H1 (cell line): ENCODE measurements at regions not wholly inside any gene's neighbourhood (a gene's known extent, or its start where the extent isn't known, plus 50 kb on each side); places are given as distances from the start of the nearest gene placed in this dataset.

Experiments
- CTCF ChIA-PET: fragments of 300-600 bp; sonication (Branson Sonifier 250); formaldehyde crosslinking; loops from one replicate; lab custom pipeline; 2021; ENCODE audit not compliant: partially characterized antibody; lab: Charles Lee
- POLR2A ChIA-PET: fragments of 300-600 bp; sonication (Branson Sonifier 250); formaldehyde crosslinking; loops from one replicate; lab custom pipeline; 2021; ENCODE audit warnings: inconsistent platforms; ENCODE audit not compliant: partially characterized antibody; lab: Charles Lee
- DNase-seq, 2 experiments: peaks; one replicate each; pipeline versions ENCODE4 v3.0.0 to v3.0.0-alpha.2; 2010 to 2022; ENCODE audit warnings: low spot score in 2 of 2, low read depth in 1 of 2, mixed read lengths in 1 of 2
- FAIRE-seq: peaks from 2 replicates; lab custom pipeline; 2011; peaks lifted over from hg19 to GRCh38; lab: Jason Lieb, UNC
- H2AFZ ChIP-seq: 2 replicates; pipeline ENCODE4 v1.8.1; 2012; ENCODE audit warnings: low read length, inconsistent platforms
- H2AK5ac ChIP-seq: 2 replicates; pipeline ENCODE4 v1.6.1; 2013; ENCODE audit warnings: low read depth, low read length
- H2BK120ac ChIP-seq: replicated peaks from 2 replicates; pipeline ENCODE3; 2013; ENCODE audit warnings: low read depth, low read length, inconsistent platforms
- H2BK12ac ChIP-seq: 2 replicates; pipeline ENCODE4 v1.6.1; 2013; ENCODE audit warnings: low read depth, low read length
- H2BK15ac ChIP-seq: 2 replicates; pipeline ENCODE4 v1.6.1; 2013; ENCODE audit warnings: low read length
- H2BK20ac ChIP-seq: 2 replicates; pipeline ENCODE4 v1.6.1; 2013; ENCODE audit warnings: low read length
- H2BK5ac ChIP-seq: 2 replicates; pipeline ENCODE4 v1.6.1; 2013; ENCODE audit warnings: low read depth, low read length
- H3K14ac ChIP-seq: 2 replicates; pipeline ENCODE4 v1.6.1; 2013; ENCODE audit warnings: inconsistent platforms; ENCODE audit not compliant: insufficient read length
- H3K18ac ChIP-seq: 2 replicates; pipeline ENCODE4 v1.6.1; 2013; ENCODE audit warnings: low read length; ENCODE audit errors: extremely low read depth
- H3K23ac ChIP-seq: 2 replicates; pipeline ENCODE4 v1.6.1; 2013; ENCODE audit warnings: inconsistent platforms; ENCODE audit not compliant: insufficient read length
- H3K23me2 ChIP-seq: 2 replicates; pipeline ENCODE4 v1.6.1; 2013; ENCODE audit warnings: low read depth, low read length
- H3K27ac ChIP-seq: 2 replicates; pipeline ENCODE4 v1.6.1; 2011; ENCODE audit warnings: low read depth, low read length, inconsistent platforms
- H3K27me3 ChIP-seq, 4 experiments: replicated peaks in 1 of 4; 1 replicate in 1 of 4; 2 replicates in 3 of 4; pipeline versions ENCODE4 v1.6.1 to v1.8.1; 2011 to 2013; ENCODE audit warnings: low read length in 3 of 4, mild to moderate bottlenecking in 3 of 4, inconsistent platforms in 2 of 4, mixed read lengths in 2 of 4, moderate library complexity in 1 of 4; ENCODE audit not compliant: control insufficient read depth in 3 of 4, insufficient read depth in 3 of 4; ENCODE audit errors: extremely low read depth in 1 of 4
- H3K36me3 ChIP-seq, 4 experiments: 2 replicates each; pipeline versions ENCODE4 v1.6.1 to v1.8.1; 2011 to 2013; ENCODE audit warnings: mild to moderate bottlenecking in 4 of 4, low read length in 3 of 4, moderate library complexity in 2 of 4, control low read depth in 1 of 4, inconsistent platforms in 1 of 4; ENCODE audit not compliant: insufficient read depth in 4 of 4, control insufficient read depth in 2 of 4
- H3K4ac ChIP-seq: replicated peaks from 2 replicates; pipeline ENCODE3; 2013; ENCODE audit warnings: low read length, low read depth, mixed read lengths, inconsistent platforms; ENCODE audit not compliant: insufficient read length
- H3K4me1 ChIP-seq, 4 experiments: replicated peaks in 1 of 4; 1 replicate in 1 of 4; 2 replicates in 3 of 4; pipeline versions ENCODE4 v1.6.1 to v1.8.1; 2011 to 2013; ENCODE audit warnings: low read length in 3 of 4, inconsistent platforms in 2 of 4, mixed read lengths in 1 of 4; ENCODE audit not compliant: insufficient read depth in 4 of 4, control insufficient read depth in 3 of 4
- H3K4me2 ChIP-seq, 2 experiments: 2 replicates each; pipeline versions ENCODE4 v1.6.1 to v1.8.1; 2011 to 2013; ENCODE audit warnings: low read depth in 2 of 2, low read length in 2 of 2, control low read depth in 1 of 2, inconsistent platforms in 1 of 2, mild to moderate bottlenecking in 1 of 2; ENCODE audit not compliant: insufficient read depth in 1 of 2
- H3K4me3 ChIP-seq, 4 experiments: fragments of 200-600, 300-600 bp in 1 of 4; sonication (generic), shearing (Covaris generic), sonication (Bioruptor Twin) in 1 of 4; 2 replicates each; pipeline versions ENCODE4 v1.5.1 to v1.8.1; 2011 to 2016; ENCODE audit warnings: low read length in 4 of 4, low read depth in 3 of 4, control low read depth in 2 of 4, inconsistent platforms in 2 of 4, mild to moderate bottlenecking in 2 of 4, mixed read lengths in 1 of 4, moderate library complexity in 1 of 4; ENCODE audit not compliant: insufficient read depth in 2 of 4; ENCODE audit errors: extremely low read depth in 1 of 4
- H3K56ac ChIP-seq: replicated peaks from 2 replicates; pipeline ENCODE3; 2013; ENCODE audit warnings: low read depth, mild to moderate bottlenecking, mixed read lengths, low read length, inconsistent platforms; ENCODE audit not compliant: insufficient read length
- H3K79me1 ChIP-seq: 2 replicates; pipeline ENCODE4 v1.6.1; 2013; ENCODE audit warnings: low read depth, low read length, control low read depth
- H3K79me2 ChIP-seq, 2 experiments: 2 replicates each; pipeline versions ENCODE4 v1.6.1 to v1.8.1; 2012 to 2013; ENCODE audit warnings: low read length in 2 of 2, mild to moderate bottlenecking in 2 of 2, inconsistent platforms in 1 of 2; ENCODE audit not compliant: insufficient read depth in 2 of 2, control insufficient read depth in 1 of 2
- H3K9ac ChIP-seq, 4 experiments: replicated peaks in 1 of 4; 1 replicate in 1 of 4; 2 replicates in 3 of 4; pipeline versions ENCODE4 v1.6.1 to v1.8.1; 2011 to 2013; ENCODE audit warnings: low read depth in 3 of 4, low read length in 3 of 4, control low read depth in 2 of 4, mild to moderate bottlenecking in 2 of 4, moderate library complexity in 2 of 4, inconsistent platforms in 1 of 4; ENCODE audit errors: extremely low read depth in 1 of 4
- H3K9me3 ChIP-seq, 2 experiments: 2 replicates each; pipeline versions ENCODE4 v1.6.1 to v1.8.1; 2012 to 2013; ENCODE audit warnings: mild to moderate bottlenecking in 2 of 2, moderate library complexity in 2 of 2, control low read depth in 1 of 2, inconsistent platforms in 1 of 2, low read depth in 1 of 2, low read length in 1 of 2, mixed read lengths in 1 of 2; ENCODE audit not compliant: insufficient read depth in 2 of 2
- H4K20me1 ChIP-seq, 2 experiments: replicated peaks in 1 of 2; 2 replicates each; pipeline versions ENCODE3 to v1.8.1; 2011 to 2013; ENCODE audit warnings: inconsistent platforms in 2 of 2, low read length in 2 of 2, mild to moderate bottlenecking in 1 of 2; ENCODE audit not compliant: insufficient read depth in 2 of 2, control insufficient read depth in 1 of 2
- H4K5ac ChIP-seq: 2 replicates; pipeline ENCODE4 v1.6.1; 2013; ENCODE audit warnings: low read length, low read depth, mixed read lengths, inconsistent platforms; ENCODE audit not compliant: insufficient read length
- H4K8ac ChIP-seq: 2 replicates; pipeline ENCODE4 v1.8.0; 2013; ENCODE audit warnings: mild to moderate bottlenecking, moderate library complexity, low read length, inconsistent platforms; ENCODE audit not compliant: insufficient read depth; ENCODE audit errors: extremely low read depth
- H4K91ac ChIP-seq: replicated peaks from 2 replicates; pipeline ENCODE3; 2013; ENCODE audit warnings: low read length, mixed read lengths, inconsistent platforms; ENCODE audit not compliant: insufficient read length
- BRCA1 ChIP-seq: IDR thresholded peaks from 2 replicates; pipeline ENCODE4 v1.6.1; 2012; ENCODE audit warnings: low read depth, low read length, improper control_type of control experiment
- JUN ChIP-seq: IDR thresholded peaks from 2 replicates; pipeline ENCODE4 v1.6.1; 2011; ENCODE audit warnings: low read depth, mild to moderate bottlenecking, improper control_type of control experiment, low read length
- KDM5A ChIP-seq: fragments of 200-600 bp; IDR thresholded peaks from 2 replicates; pipeline ENCODE4 v1.7.1; 2012; ENCODE audit warnings: mild to moderate bottlenecking, low read length, inconsistent platforms, mixed read lengths
- NRF1 ChIP-seq: IDR thresholded peaks from 2 replicates; pipeline ENCODE4 v1.6.1; 2011; ENCODE audit warnings: mild to moderate bottlenecking, low read depth, low read length, improper control_type of control experiment
- POU5F1 ChIP-seq: IDR thresholded peaks from 2 replicates; pipeline ENCODE4 v1.6.1; 2011; ENCODE audit warnings: low read depth, mild to moderate bottlenecking, low read length, moderate library complexity
- TCF12 ChIP-seq: IDR thresholded peaks from 2 replicates; pipeline ENCODE4 v1.6.1; 2011; ENCODE audit warnings: low read depth, mild to moderate bottlenecking, low read length
- WGBS, 2 experiments: shearing (Covaris generic) in 1 of 2; methylation state at CpG; one replicate each; pipeline versions ENCODE4 v1.1.6 to v1.1.7; 2013 to 2015; ENCODE audit warnings: low lambda C conversion rate in 2 of 2, mixed read lengths in 2 of 2, inconsistent platforms in 1 of 2, low coverage in 1 of 2, missing lambda C conversion rate in 1 of 2; ENCODE audit not compliant: insufficient replicate concordance in 2 of 2, insufficient coverage in 1 of 2, insufficient read length in 1 of 2; ENCODE audit errors: extremely low coverage in 1 of 2, missing lambda C conversion rate in 1 of 2; 5-methylcytosine and 5-hydroxymethylcytosine counted together

GRCh38 chr12:19616781-19617180, 177.5 kb downstream of the AEBP2 start:
- Histone ChIP-seq H3K18ac (no peak overlapping the region; the same call in 1 of the 2 replicates), H2BK5ac (no peak overlapping the region), H3K36me3 (no peaks in the 10 kb centered on the region), H4K20me1 (no peaks in the 10 kb centered on the region), H3K23ac (no peak overlapping the region), H3K56ac (no peak overlapping the region), H2BK15ac (no peak overlapping the region), H3K23me2 (no peaks in the 10 kb centered on the region), H2BK12ac (peak overlapping the region; percentile 50; the same call in 1 of the 2 replicates), H3K79me1 (no peaks in the 10 kb centered on the region), H4K91ac (no peak overlapping the region), H3K4me1 (peaks cover 0 to 3% (median 0%) of the 10 kb centered on the region in 4 experiments; a peak in 2 of 7 replicates), H3K79me2 (no peaks in the 10 kb centered on the region), H2BK20ac (no peak overlapping the region), H3K4ac (no peak overlapping the region), H2BK120ac (no peak overlapping the region), H4K5ac (no peak overlapping the region), H3K9me3 (no peaks in the 10 kb centered on the region; a peak in 1 of 4 replicates), H3K9ac (no peak overlapping the region), H3K4me3 (no peak overlapping the region), H2AK5ac (peak overlapping the region; percentile 15; the same call in 1 of the 2 replicates), H3K14ac (no peak overlapping the region), H4K8ac (no peak overlapping the region), H3K4me2 (no peak overlapping the region), H3K27me3 (no peaks in the 10 kb centered on the region), H2AFZ (no peak overlapping the region), H3K27ac (no peak overlapping the region)
- no peak for FAIRE-seq
- CTCF ChIA-PET, result no interaction called here
- POLR2A ChIA-PET, result no interaction called here
- TF ChIP-seq BRCA1, result no peak
- TF ChIP-seq NRF1, result no peak
- no peak for TF ChIP-seq KDM5A
- TF ChIP-seq JUN, result no peak
- no peak for TF ChIP-seq POU5F1
- no peak for TF ChIP-seq TCF12
- DNase-seq, result no peak
- 94% methylated on average over 15 of the region's 15 CpGs; no CpG with 5 or more reads in 1 of the 2 experiments for WGBS, 2 experiments
